ENCODE measurements at regions not wholly inside any gene's neighbourhood (a gene's known extent, or its start where the extent isn't known, plus 50 kb on each side); places are given as distances from the start of the nearest gene placed in this dataset.

DNA sequence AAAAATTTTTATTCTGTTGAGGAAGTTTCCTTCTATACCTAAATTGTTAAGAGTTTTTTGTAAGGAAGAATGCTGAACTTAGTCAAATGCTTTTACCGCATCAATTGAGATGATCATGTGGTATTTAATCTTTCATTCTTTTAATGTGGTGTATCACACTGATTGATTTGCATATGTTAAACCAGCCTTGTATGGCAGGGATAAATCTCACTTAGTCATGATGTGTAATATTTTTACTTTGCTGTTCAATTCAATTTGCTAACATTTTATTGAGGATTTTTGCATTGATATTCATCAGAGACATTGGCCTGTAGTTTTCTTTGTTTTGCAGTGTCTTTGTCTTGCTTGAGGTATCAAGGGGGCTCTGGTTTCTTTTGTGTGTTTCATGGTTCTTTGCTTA is 125.3 kb upstream of the MEF2C start:
- no peak for DNase-seq

DNA sequence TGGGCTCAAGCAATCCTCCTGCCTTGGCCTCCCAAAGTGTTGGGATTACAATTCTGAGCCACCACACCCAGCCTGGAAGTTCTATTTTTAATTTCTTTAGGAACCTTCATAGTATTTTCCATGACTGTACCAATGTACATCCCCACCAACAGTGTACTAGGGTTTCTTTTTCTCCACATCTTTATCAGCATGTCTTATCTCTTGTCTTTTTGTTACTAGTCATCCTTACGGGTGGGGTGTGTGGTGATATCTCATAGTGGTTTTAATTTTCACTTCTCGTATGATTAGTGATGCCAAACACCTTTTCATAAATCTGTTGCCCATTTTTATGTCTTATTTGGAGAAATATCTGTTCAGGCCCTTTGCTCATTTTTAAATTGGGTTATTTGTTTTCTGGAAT is 123.0 kb upstream of the MEF2C start:
- no peak for DNase-seq

DNA sequence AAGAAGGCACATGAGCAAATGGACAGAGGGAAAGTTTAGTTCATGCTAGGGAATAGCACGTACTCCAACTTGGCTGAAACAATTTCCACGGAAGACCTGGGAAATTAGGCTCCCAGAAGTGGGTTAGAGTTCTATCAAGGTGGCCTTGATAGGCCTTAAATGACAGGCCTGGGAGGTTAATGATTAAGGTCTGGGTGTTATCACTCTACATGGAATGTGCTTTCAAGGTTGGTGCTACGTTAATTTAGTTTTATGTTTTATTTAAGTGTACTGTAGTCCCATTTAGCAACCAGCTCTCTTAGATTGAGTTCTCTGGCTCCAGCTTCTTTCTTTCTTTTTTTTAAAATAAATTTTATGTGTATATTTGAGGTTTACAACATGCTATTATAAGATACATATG is 121.4 kb upstream of the MEF2C start:
- no peak for DNase-seq

DNA sequence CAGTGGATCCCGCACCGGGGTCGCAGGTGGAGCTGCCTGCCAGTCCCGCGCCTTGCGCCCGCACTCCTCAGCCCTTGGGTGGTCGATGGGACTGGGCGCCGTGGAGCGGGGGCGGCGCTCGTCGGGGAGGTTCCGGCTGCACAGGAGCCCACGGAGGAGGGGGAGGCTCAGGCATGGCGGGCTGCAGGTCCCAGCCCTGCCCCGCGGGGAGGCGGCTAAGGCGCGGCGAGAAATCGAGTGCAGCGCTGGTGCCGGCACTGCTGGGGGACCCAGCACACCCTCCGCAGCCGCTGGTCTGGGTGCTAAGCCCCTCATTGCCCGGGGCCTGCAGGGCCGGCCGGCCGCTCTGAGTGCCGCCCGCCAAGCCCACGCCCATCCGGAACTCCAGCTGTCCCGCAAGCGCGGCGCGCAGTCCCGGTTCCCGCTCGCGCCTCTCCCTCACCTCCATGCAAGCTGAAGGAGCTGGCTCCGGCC is 120.6 kb upstream of the MEF2C start:
- no peak for DNase-seq

DNA sequence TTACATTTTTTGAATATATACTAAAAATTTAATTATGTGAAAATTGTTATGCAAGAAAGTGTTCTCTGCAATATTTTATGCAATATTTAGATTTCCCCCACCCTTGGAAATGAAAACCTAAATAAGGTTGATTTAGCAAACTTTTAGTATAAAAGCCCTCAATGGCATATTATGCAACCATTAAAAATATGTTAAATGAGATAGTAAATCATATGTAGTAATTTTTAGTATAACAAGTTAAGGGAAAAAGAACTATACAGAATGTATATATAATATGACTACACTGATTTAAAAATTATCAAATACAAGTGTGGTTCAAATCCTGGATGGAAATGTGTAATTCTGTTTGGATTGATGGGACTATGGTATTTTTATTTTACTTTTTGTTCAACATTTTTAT is 116.9 kb upstream of the MEF2C start:
- DNase-seq: no peak

DNA sequence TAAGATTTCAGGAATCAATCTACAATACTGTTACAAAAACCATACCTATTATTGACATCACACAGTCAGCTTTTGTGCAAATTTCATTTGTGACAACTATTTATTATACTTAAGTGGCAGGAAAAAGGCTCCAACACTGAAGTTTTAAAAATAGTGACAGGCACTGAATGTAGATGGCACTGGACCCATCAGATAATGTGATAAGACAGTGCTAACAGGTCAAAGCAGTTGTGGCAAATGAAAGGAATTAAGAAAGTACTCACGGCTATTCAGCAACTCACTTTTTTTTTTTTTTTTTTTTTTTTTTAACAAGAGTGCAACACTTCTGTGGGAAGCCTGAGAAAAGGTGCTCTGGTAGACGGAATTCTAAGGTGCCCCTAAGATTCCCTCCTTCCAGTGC is 115.0 kb upstream of the MEF2C start:
- DNase-seq: no peak

DNA sequence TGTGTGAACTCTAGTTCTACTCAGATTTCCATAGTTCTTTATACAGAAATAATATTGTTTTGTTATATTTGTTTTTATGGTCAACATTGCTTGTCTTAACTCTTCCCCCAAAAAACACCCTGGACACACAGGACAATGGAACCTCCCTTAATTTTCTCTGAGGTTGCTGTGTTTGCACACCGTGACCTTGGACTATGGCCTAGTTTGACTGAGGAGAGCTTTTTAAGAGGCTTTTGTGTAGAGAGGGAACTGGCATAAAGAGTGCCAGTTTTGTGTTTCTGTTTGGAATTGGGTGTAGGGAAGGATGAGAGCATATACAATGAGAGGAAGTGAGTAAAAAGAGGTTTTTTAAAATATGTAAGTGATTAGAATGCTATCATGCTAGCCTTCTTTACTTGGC is 101.1 kb upstream of the MEF2C start:
- no peak for DNase-seq

DNA sequence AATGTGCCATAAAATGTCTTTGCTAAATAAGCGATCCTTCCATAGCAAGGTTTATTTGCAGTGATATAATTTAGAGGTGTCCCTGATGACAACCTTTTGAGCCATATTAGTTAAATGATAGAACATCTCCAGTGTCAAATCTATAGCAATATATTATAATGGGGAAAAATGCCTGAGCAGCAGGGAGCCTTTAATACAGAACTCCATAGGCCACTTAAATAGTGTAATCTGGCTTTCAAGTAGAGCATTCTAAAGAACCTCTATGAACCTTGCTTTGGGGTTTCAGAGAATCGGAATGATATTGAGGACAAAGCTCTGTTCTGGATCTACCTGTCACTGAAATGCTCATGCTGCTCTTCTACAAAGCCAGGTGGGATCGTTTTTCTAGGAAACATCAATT is 96.7 kb upstream of the MEF2C start:
- DNase-seq: no peak

DNA sequence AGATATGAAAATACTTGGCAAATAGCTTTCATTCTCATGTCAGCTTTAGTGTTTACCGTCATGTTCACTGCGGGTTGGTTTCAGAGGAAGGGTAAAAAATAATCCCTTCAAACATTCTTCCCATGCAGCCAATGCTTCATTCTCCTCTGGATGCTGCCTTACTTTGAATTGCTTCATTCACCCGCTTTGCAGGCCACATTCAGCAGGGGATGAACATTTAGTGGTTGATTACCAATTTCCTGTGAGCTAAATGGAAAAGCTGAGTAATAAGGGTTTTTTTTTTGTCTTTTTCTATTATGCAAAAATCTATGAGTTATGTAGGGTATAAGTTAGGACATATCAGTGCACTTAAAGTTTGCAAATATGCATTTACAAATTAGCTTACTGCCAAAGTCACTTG is 96.3 kb upstream of the MEF2C start:
- peak; percentile 20 to 22 for DNase-seq

DNA sequence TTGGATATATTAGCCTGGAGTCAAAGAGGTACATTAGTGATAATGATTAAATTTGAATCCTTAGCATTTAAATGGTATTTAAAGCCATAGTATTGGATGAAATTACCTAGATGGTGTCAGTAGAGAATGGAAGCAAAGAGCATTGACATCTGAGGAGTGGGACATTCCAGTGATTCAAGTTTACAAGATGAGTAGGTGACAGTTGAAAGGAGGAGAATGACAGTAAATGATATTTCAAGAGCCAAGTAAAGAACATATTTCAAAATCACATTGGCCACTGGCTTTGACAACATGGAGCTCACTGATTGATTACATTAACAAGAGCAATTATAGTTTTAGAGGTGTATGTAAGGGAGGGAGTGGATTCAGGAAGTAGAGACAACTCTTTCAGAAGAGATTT is 93.9 kb upstream of the MEF2C start:
- no peak for DNase-seq

DNA sequence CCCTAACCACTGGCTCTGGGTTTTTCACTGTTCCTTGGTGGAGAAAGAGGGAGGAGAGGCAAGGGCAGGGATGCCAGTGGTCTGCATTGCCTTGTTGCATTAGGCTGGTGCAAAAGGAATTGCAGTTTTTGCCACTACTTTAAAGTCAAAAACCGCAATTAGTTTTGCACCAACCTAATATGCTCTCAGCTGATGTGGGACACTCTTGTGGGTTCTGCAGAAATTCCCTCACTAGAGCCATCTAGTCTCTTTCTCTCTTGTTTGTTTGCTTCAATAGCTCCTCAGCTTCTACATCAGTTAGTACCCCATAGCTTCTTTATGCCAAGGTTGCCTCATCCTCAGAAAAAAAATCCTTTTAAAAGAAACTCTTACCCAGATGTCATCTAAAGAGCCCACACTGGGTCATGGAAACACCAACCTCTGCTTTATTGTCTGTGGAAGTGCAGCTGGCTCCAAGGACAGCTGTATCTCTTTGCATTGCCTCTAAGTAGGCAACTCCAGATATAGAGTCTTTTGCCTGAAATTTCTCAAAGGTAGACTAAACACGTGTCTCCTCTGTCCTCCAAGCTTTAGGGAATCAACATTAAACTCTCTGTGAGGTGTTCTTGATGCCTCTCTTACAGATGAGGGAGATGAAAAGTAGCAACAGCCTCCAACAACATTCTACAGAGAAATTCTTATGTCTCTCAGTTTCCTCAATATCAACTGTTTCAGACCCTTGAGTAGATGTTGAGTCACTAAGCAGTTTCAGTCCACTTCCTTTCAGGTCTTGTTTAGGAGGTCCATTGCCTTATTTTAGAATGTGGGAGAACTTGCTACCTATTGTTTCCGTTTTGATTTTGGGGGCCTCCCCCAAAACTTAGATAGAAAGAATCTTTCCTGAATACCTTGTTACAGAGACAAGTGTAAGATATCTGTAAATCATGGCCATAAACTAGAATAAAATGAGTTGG is 84.9 kb upstream of the MEF2C start:
- no peak for DNase-seq

DNA sequence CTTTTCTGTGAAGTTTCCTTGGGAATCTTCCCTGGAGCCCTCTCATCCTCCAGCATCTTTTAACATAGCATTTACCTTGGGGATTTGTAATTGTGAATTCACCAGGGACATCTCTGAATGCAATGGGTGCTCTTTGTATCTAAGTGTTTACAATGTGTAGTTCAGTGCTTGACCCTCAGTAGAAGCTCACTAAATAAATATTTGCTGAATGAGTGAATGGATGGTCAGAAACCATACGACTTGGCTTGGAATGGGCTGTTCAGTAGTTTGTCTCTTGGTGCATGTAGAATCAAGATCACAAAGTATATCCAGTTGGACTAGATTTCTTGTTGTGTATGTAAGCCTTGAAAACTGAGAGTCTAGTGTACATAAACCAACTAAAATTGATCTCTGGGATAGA is 81.8 kb upstream of the MEF2C start:
- DNase-seq: no peak

DNA sequence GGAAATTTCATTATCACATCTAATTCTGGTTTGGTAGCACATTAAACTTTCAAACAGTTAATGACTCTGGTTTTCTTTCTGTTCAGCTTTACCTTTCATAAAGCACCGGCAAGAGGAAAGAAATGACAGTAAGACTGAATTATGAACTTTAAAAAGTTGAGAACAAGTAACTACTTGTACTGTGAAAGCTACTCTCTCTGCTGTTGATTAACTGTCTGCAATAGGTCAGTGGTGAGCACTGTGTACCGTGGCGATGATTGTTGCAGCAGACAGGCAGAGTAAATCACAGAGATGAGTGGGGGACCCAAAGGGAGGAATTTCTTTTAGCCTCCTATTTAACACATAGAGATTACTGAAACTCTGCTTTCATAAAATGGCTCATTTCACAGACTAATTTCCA is 74.0 kb upstream of the MEF2C start:
- DNase-seq: no peak

DNA sequence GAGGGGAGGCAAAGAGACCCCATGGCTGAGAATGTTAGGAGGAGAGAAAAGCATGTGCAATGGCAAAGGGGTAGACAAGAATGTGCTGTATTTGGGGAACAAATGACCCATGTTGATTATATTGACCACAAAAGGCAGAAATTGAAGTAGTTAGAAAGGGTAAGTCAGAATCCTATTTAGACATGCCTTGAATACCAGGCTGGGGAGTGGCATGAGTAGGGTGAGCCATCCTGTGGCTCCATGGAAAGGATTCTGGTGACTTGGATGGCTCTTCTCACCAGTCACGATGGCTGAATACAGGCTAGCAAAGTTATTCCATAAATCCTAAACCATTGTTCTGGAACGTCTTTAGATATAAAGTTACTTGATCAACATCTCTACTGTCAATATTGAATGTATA is 73.4 kb upstream of the MEF2C start:
- no peak for DNase-seq

DNA sequence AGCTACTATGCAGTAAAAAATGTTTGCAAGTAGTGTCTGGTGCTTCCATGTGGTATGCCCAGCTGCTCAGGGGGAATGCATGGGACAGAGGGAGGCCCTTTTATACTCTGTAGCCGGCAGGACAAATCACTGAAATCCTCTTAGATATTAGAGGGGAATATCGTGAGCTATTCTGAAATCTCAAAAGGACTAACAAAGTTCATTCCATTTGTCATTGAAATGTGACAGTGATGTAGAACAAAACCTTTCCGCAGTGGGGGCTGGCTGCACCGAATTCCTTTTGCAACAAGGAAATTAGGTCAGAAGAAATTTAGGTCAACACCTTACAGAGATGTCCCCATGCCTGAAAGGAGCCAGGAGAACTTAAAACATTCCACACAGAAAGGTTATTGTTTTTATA is 72.4 kb upstream of the MEF2C start:
- DNase-seq: no peak

DNA sequence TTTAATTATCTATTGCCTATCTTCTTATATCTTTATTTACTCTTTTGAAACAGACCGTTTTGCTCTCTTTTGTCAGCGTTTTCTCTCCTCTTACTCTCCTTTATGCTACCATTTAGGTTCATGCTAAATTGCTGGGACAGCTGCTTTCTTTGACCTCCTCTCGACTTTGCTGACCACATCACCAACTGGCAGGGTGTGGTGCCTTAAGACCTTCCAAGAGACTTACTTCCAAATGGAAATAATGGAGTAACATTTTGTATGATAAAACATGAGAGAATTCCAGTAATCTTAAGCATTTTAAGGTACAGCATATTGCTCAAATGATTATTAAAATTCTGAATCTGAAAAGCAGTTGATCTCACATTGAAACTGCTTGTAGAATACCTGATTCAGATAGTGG is 71.5 kb upstream of the MEF2C start:
- DNase-seq: no peak

DNA sequence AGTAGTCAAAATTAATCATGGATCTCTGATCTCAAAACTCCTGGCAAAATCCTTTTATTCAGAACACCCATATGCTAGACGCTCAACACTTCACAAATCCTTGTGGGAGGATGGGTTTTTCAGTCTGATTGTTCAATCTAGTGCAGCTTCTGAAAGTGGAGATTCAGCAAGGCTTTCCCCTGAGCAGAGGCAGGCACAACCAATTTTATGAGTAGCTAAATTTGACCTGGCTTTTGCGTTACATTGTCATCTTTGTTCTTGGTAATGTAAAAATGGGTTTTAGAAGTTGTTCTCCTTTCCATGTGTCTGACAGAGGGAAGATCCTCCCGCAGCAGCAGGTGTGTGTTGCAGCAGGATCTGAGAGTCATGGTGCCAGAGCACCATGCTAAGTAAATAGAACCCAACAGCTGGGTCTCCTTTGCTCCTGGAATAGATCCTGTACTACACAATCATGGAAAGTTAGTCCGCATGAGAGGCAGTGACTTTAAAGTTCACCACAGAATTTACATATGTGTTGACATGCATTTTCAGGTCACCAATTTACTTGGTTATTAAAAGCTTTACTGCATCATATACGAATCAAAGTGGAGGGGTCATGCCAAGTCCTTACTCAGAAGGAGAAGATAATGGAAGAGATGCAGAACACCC is 70.1 kb upstream of the MEF2C start:
- DNase-seq: no peak

DNA sequence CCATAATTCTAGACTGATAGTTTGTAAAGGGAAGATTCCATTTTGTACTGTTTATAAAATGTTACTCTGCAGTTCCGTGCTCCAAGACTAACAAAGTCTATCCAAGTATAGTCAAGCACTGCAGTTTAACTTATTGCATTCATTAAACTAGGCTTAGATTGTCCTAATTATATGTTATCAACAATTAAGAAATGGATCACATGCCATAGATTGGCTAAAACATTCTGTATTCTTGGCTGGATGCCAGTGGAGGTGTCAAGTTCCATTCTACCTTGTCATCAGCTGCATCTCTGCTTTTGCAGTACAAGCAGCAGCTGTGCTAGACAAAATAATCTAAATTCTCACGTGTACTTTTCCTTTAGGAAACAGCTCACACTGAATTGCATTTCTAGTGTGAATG is 69.4 kb upstream of the MEF2C start:
- DNase-seq: no peak

DNA sequence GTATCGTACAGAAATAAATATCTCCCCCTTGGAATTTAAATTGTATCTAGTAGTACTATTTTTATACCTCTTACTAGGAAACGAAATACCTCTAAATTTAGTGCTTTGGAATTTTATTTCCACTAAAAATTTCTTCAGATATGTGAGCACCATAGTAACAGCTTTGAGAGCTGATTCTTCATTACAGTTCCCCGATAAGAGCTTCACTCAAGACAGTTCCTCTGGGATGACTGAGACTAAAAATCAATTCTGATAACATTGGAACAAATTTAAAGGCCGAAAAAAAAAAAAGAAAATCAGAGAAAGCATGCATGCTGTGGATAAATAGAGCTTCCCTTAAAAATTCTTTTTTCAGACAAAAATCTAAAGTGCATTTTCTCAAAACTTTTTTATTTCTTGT is 68.5 kb upstream of the MEF2C start:
- no peak for DNase-seq

DNA sequence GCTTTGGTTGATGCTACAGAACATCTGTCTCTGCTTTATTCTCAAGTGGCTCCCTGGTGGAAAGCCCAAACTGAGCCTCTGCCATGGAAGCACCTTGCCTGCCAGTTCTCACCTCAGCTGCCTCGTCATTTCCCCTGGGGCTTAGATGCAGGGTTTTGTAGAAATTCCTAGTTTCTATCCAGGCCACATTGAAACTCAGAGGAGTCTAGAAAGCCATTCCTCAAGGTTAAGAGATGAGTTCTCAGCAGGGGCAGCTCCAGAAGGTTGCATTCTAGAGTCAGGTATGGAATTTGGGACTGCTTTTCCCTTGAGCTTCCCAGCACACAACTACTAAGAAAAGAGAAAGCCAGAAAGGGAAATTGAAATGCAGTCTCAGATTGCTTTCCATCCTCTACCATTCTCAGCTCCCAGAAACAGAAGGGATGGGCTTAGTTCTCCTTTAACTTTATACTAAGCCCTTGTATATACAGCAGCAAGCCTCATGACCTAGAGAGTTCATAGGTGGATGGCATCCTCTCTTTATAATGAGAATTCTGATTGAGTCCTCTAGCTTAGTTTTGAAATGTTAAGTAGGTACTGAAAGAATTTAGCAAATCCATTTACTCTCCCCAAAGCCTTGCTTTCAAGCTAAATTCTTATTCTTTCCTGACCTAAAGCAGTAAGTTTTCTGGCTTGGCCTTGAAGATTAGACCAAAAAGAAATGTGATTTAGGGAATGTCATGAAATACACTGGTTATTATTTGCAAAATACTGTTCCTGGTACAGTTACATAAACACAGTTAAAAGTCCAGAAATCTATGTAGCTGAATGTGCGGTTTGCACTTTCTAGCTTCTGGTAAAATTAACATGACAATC is 66.0 kb upstream of the MEF2C start:
- DNase-seq: no peak

DNA sequence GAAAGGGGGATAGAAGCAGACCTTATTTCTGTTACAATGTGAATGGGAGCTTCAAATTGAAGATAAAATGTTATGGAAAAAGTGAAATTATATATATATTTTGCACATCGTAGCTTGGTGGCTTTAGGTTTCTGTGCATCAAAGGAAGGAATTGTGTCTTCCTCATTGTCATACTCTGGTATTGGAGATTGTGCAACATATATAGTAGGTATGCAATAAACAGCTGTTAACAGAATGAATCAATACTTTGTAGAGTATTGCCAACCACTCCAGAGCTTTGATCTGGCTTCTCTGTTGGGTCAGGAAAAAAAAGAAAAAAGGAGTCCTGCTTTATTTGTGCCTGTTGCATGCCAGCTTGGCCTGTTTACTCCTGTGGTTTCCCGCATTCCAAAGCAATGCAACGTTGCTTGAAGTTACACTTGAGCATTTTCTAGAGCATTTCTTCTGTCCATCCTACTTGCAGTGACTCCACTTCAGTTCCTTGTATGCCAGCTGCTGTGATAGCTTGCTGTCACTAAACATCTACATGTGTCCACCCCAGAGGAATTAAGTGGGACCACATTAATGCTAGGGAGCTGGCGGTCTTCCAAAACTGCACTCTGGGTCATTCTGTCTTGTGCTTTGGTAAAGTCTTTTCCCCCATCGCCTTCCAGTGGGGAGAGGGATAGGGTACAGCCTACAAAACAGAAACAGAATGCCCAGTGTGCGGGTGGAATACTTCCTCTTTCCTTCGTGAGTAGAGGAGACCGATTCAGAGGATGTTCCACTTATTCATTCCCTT is 62.0 kb upstream of the MEF2C start:
- peak; percentile 34 to 37 for DNase-seq

DNA sequence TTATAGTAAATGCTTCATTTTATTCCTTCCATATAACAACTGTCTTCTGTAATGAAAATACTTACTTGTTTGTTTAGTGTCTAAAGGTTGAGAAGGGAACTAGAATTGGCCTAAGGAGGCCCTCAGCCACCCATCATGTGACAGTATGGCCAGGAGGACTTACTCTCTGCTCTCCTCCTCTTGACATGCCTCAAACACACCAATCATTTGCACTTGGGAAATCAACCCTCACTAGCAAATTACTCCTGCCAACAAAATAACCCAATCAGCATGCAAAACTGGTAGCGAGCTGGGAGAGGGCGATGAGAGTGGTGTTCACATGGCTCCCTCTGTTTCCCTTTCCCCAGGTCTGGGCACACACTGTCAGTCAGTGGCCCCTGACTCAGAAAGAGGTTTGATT is 58.6 kb upstream of the MEF2C start:
- no peak for DNase-seq

DNA sequence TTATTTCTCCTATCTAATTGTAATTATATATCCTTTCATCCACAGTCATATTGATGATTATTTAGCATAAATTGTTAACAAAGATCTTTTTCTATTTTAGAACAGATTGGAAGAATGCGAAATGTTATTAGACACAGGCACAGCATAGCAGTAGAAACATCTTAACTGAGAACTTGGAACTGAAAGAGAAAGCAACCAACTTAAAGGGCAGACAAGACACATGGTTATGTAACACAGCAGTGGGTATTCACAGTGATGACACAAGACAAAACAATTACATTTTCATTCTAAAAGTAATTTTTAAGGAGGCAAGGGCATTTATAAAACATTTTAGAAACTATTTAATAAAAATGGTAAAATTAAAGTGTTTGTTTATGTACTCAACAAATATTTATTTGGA is 57.7 kb upstream of the MEF2C start:
- no peak for DNase-seq

Data from Kasumi-1 (cell line).